Lower leg skin (tissue), 3 donors: ENCODE measurements at regions not wholly inside any gene's neighbourhood (a gene's known extent, or its start where the extent isn't known, plus 50 kb on each side); places are given as distances from the start of the nearest gene placed in this dataset.

Source experiments
- CTCF ChIP-seq, 3 donors: fragments of 450-650 bp; IDR thresholded peaks; one replicate each; pipeline ENCODE4 v1.5.1; 2016; ENCODE audit warnings: antibody characterized with exemption in 3 of 3, mild to moderate bottlenecking in 3 of 3, moderate library complexity in 2 of 3
- POLR2A ChIP-seq, 2 donors: fragments of 450-650 bp; IDR thresholded peaks; one replicate each; pipeline ENCODE4 v1.6.1; 2016 to 2017; ENCODE audit warnings: antibody characterized with exemption in 2 of 2, mild to moderate bottlenecking in 1 of 2, moderate library complexity in 1 of 2

GRCh38 chr14:22456998-22457594 is 131.9 kb downstream of the DAD1 start:
- TF ChIP-seq CTCF (IDR thresholded peaks at IDR 0.05): no peak
- no peak for TF ChIP-seq POLR2A (IDR thresholded peaks at IDR 0.05)
